GM19438 (cell line): ENCODE measurements at regions not wholly inside any gene's neighbourhood (a gene's known extent, or its start where the extent isn't known, plus 50 kb on each side); places are given as distances from the start of the nearest gene placed in this dataset.

ENCODE experiments used
- ATAC-seq: cut with Tn5 transposase; IDR thresholded peaks from one replicate; pipeline ENCODE4 v1.9.1; 2021; ENCODE audit warnings: low read depth; ENCODE audit not compliant: unreplicated experiment

DNA sequence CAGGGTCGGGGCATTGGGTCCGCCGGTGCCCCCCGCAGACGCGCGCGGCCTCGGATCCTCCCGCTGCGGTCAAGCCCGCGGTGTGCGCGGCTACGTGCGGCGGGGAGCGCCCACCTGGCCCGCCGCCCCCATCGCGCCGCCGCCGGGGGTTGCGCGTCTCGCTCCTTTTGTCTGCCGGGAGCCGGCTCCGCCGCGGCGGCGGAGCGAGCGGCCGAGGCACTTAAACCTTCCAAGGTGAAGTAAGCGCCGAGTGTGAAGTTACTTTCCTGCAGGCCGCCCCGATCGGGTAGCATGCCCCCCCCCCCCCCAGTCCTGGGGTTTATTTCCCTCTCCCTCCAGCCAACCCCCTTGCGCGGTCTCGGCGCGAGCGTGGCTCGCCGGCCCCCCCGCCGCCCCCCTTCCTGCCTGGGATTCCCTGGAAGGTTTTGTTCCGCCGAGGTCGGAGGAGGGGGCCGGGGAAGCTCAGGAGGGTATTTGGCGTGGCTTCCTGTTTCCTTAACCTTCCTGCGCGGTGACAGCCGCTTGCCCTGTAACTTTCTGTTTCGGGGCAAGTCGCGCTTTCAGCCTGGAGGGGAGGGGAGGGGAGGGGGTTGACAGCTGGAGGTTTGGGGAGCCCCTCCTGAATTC is 56.6 kb upstream of the GSE1 start:
- no peak for ATAC-seq

DNA sequence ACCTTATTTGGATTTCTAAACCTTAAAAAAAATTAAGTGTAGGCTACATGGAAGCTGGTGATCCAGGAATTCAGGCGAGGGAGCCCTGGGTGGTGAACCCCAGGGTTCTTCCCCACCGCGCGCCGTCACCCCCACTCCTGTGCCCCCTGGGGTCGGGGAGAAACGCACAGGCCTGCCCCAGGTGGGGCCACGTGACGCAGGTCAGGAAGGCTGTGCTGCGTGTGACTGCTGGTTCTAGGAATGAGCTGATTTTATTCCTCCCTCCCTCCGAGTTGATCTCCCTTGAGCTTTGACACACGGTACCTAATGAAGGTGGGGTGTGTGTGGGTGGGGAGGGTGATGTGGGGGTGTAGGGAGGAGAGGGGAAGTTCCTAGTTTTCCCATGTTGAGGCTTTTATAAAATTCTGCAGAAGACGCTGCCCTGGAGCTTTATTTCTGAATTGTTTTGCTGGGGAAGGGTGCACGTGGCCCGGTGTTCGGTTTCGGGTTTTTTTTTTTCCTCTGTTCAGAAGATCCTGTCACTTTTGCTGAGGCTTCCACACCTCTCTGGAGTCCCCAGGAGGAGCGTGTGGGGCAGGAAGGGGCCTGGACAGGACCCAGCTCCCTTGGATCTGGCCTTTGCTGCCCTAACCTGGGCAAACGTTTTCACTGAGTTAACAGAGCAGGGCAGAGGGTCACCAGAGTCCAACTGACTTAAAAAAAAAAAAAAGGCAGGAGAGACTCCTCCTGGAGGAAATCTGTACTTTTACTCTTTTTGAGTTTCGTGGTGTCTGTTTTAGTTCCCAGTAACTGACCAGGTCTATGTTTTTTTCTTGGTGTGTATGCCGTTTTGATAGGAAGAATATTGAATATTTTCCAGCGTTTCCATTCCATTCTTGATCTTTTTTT is 55.8 kb upstream of the GSE1 start:
- no peak for ATAC-seq

DNA sequence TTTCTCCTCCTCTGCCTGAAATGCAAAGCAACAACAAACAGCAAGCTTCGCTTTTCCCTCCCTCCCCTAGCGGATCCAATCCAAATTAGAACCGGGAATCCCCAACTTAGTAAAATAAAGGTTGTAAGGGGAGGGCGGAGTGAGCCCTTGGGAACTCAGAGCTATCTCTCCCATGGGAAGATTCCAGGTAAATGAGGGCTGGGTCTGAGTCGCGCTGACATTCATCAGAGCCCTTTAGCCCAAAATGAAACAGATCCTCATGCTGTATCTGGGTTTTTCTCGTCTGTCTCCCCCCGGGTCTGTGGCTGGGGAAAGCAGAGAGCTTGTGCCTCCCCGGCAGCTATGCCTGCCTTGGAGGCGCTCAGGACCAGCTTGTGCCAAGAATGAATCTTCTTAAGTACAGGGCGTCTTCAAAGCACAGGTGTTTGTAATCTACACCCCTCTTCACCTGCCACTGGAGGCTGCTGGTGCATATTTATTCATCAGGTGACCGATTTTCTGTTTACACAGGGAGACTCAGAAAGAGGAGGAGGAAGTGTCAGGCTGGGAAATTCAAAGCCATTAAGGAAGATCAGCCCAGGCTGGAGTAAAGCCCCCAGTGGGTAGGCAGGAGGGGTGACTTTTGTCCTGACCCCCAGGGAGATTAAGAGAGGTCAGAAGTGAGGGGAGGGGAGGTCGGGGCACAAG is 55.0 kb upstream of the GSE1 start:
- no peak for ATAC-seq

DNA sequence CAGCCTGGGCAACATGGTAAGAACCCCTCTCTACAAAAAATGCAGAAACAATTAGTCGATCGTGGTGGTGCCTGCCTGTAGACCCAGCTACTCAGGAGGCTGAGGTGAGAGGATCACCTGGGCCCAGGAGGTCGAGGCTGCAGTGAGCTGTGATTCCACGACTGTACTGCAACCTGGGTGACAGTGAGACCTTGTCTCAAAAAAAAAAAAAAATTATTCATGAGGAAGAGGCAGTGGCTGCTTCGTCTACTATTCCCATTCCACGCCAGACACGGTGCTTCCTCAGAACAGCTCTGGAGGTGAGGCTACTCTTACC is 52.2 kb upstream of the GSE1 start:
- ATAC-seq, result no peak

DNA sequence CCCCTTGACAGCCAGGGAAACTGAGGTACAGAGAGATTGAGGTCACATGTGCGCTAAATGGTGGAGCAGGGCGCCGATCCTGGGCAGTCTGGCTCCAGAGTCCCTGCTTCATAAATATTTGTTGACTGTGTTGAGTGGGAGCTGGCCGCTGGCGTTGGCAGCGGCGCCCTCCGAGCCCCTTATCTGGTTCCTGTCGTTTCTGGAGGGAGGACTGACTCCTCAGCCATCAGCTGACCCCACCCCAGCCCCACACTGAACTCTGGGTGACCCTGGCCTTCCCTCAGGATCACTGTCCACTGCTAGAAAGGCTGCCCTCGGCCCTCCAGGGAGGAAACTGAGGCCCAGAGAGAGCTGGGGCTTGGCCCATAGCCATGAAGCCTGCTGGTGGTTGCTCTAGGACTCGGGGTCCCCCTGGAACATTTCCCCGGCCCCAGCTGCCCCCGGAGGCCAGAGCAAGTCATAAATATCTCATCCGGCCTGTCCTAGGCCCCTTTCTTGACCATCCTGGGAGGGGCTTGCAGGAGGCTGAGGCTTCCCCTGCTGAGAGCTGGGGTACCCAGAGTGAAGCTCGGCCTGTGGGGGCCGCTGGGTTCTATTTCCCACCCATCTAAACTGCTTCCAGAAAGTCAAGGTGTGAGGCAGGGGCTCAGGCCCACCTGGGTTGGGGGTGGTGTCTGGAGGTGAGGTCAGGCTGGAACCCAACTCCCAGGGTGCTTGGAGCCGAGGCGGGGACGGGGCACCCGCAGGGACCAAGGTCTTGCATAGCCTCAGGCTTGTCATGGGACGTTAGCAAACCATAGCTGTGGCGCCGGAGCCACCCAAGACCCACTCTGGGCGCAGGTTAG is 51.7 kb upstream of the GSE1 start:
- no peak for ATAC-seq

DNA sequence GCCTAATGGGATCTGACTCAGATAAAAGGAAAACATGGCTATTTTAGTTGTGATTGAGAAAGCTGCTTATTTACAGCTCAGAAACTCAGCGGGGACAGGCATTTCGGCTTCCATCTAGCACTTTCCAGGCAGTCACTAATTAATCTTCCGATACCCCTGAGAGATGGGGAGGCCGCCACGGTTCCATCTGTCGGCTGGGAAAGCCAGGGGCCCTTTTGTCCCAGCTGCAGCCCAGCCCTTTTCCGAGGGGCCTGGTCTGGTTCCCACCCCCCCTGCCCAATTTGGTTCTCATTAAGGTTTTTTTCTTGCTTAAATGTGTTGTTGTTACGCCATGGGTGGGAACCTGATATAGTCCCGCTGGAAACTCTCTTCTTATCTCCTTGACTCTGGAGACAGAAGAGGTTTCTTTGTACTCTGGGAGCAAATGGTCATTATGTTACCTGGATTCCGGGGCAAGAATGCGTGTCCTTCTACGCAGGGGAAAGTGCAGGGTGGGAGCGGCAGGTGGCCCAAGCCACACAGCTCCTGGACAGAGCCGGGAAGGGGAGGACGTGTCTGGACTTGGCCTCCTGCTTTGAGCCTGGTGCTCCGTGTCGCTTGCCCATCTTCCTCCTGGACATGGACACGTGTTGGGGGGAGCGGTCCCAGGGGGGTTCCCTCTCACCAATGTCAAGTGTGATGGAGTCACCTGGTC is 50.9 kb upstream of the GSE1 start:
- ATAC-seq, result no peak

DNA sequence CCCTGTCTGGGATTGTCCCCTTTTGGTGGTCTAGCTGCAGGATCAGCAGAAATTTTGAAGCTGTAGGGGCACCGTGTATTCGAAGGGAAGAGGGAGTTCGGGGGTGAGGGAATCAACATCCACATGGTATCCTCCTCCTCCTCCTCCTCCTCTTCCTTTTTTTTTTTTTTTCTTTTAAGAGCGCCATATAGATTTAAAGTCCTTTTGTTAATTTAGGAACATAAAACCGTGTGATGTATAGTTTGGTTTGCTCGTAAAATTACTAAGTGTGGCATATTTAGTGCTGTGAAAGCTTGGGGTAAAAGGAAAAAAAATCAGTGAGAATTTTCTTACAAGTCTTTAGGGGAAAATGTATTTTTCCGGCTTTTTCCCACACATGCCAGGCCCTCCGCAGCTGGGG is 50.1 kb upstream of the GSE1 start:
- ATAC-seq, result no peak
